SK-MEL-5 (cell line): ENCODE measurements at regions not wholly inside any gene's neighbourhood (a gene's known extent, or its start where the extent isn't known, plus 50 kb on each side); places are given as distances from the start of the nearest gene placed in this dataset.
"Not testable (repeated sequence)": the region's sequence is repeated elsewhere in the genome, so short reads cannot be mapped to it uniquely, and the experiment has no call there.

Source experiments
- DNase-seq: peaks from one replicate; pipeline ENCODE4 v3.0.0-alpha.2; 2016; ENCODE audit warnings: low read depth, low spot score
- in situ Hi-C: cut with HindIII; loops from 2 replicates; pipeline ENCODE4 v1.10.0; 2016; ENCODE audit warnings: low sequenced_read_pairs, high pct_unique_total_duplicates, low pct_unique_long_range_greater_than_20kb

DNA sequence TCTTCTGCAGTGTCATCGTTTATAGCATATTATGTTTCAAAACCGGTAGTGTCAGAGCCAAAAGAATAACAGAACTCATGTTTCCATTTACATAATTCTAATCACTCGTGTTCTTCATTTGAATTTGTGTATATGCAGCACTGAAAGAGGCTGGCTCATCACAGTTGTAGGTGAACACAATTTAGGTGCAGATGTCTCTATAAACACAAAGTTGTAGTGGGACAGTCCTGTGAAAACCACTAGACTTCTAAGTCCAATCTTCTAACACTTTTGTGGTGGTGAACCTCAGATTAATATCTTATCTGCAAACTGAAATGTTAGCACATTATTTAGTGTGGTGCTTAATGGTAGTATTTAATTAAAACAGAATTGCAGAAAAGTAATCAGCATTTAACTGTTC lies 872.4 kb downstream of the C4orf33 start:
- in situ Hi-C loops: no loop called here
- DNase-seq: no peak

DNA sequence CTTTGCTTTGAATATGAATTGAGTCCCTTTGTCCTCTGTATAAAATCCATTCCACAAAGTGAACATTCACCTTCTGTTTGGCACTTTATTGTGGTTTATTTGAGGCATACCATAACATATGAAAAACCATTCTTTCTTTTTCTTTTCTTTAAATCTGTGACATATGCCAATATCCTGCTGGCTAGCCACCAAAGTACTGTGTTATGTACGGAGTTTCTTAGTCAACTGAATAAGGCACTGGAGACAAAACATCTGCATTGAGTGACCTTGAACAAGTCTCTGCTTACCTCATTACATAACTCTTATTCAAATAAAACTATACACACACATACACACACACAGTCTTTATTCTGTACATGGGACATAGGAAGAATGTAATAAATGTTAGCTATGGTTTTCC lies 872.8 kb downstream of the C4orf33 start:
- DNase-seq: no peak
- in situ Hi-C loops: no loop called here

DNA sequence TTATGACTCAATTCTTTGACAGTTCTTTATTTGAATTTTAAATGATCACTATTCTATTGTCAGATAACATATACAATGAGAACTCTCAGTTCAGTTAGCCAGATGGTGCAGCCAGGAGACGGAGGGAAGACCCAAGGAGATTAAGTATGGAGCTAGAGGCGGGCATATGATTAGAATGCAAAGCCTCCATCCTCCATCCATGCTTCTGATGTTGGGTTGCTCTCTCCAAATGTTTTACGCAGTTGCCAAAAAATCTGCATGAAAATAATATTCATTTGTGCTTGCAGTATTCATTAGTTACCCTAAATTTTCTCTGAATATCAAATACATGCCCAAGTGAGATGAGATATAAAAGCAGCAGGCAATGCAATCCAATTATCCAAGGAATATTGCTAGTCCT lies 874.8 kb downstream of the C4orf33 start:
- in situ Hi-C loops: no loop called here

DNA sequence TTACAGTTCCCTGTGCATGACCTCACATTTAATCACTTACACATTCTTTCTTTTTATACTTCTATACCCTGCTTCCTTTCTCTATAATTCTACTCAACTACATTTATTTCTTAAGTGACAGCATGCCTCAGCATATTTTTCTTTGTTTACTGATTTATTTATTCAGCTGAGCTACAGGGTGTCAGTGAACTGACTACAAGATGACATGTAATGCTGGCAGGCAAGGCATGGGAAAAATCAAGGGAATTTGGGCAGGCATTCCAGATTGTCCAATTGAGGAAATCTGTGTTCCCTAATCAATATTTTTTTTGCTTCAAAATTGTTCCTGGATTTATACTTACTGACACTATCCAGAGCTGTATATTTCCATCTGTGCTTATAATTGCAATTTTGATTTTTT lies 875.5 kb downstream of the C4orf33 start:
- no peak for DNase-seq
- in situ Hi-C loops: no loop called here

More for the DNA sequence above, 874.8 kb downstream of the C4orf33 start:
- DNase-seq: no peak

DNA sequence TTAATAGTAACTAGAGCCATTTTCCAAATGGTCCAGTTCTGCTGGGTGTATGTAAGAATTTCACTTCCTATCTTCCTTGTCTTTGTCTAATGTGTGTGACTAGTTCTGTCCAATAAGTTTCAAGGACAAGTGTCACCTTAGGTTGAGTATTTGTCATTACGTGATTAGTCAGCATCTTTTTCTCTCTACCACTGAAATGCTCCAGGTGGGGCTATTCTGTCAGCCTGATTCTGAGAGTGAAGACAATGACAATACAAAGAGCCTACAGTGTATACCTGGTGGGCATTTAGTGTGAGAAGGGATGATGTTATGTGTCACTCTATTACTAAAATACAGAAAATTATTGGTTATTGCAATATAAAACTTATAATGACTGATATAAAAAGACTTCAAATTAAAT lies 876.3 kb downstream of the C4orf33 start:
- DNase-seq: no peak
- in situ Hi-C loops: no loop called here

DNA sequence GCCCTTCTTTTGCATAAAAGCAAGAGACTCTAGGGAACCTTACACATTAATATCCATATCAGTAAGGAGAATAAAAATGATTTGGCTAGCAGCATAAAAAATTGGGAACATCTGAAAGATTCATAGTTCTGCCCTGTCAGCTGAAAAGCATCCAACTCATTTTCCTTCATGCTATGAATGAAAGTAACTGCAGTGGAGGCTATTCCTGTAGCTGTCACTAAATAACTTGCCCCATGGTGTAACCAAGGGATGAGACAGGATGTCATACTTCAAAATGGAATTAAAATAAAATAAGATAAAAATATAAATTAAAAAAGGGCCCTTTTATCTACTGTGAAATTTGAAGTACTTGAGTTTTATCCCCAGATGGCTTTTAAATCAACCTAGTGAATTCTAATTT lies 878.8 kb downstream of the C4orf33 start:
- no peak for DNase-seq
- in situ Hi-C loops: no loop called here

DNA sequence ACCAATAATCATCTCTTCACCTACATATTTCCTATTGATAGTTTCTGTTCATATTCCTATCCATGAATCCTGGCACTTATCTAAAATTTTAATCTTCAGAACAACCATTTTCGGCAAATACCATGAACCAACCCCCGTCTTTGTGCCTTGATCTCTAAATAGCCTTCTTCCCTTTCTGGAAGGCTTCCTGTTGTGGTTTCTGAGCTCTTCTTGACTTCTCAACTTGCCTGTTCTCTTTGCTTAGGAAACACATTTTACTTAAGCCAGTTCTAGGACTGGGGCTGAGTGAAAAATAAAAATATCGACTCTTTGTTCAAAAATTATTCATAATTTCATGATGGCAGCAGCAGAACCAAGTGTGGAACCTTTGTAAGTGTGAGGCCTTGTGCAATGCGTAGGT lies 882.4 kb downstream of the C4orf33 start:
- DNase-seq: no peak
- in situ Hi-C loops: no loop called here

DNA sequence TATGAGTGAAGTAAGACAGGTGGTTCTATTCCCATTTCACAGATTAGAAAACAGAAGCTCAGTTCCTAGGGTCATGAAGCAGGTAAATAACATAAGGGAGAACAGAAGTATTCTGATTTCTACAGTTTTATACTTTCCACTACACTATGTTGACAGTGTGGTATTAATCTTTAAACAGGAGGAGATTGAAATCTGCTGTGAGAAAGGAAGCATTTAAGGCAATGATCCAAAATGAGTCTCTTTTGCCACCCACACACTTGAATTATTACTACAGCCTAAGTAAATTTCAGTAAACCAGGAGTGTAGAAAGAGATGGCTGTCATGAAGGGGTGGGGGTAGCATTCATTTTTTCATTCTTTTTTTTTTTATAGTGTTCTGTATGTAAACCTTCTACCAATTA lies 893.0 kb downstream of the C4orf33 start:
- DNase-seq: no peak
- in situ Hi-C loops: no loop called here

DNA sequence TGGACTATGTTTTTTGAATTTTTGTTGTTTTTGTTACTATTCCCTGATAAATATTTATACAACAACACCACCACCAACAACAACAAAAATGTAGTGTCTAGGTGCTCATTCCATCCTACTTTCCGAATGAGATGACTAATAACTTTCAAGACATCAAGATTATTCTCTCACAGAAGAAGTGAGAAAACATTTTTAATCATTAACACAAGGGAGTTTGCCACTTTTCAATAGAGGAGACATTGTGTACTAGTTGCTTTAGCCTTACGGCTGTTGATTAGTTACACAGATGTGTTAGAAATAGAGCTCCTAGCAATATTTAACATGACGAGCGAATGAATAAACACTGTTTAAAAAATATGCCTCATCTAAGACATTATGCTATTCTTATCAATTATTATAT lies 898.8 kb downstream of the C4orf33 start:
- in situ Hi-C loops: no loop called here

DNA sequence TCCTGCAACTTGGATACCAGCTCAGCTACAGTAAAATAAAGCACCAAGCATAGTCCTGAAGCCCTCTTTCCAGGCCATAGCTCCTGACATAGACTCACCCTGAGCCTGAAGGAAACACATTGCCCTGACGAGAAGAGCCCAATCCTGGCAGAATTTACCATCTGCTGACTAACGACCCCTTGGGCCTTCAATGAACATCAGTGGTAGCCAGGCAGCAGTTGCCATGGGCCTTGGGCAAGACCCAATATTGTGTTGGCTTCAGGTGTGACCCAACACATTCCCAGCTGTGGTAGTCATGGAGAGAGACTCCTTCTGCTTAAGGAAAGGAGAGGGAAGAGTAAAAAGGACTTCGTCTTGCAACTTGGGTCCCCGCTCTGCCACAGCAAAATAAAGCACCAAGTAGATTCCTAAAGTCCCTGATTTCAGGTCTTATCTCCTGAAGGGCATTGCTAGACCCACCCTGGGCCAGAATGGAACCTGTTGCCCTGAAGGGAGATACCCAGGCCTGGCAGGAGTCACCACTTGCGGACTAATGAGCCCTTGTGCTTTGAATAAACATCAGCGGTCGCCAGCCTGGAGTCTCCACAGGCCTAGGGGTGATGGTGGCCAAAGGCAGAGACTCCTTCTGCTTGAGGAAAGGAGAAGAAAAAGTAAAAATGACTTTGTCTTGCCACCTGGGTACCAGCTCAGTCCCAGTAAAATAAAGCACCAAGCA lies 902.6 kb downstream of the C4orf33 start:
- in situ Hi-C loops: no loop called here

More for the DNA sequence above, 898.8 kb downstream of the C4orf33 start:
- no peak for DNase-seq

DNA sequence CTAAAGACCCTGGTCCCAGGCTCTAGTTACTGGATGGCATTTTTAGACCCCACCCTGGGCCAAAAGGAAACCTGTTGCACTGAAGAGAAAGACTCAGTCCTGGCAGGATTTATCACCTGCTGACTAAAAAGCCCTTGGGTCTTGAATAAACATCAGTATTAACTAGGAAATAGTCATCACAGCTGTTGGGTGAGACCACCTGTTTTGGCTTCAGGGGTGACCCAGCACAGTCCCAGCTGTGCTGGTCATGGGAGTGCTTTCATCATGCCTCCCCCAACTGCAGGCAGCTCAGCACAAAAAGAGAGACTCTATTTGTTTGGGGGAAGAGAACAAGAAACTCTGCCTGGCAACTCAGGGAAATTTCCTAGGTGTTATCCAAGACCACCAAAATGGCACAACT lies 903.2 kb downstream of the C4orf33 start:
- DNase-seq: no peak
- in situ Hi-C loops: no loop called here

More for the DNA sequence above, 902.6 kb downstream of the C4orf33 start:
- DNase-seq: no peak

DNA sequence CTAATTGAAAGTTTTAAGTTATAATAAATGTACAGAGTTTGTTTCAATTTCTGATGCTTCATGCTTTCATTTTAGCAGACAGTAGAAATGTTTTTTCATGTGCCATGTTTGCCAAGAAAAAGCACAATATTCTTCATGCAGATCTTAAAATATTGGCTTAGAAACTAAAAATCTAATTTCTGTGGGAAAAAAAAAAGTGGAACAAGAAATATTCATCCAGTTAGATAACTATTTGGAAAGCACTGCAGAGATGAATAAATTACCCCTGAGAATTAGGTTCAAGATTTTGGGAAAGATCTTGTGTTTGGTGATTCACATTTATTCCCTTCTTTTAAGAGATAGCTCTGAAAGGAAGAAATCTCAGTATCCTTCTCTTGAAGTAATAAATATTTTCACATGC lies 912.5 kb downstream of the C4orf33 start:
- in situ Hi-C loops: no loop called here
- no peak for DNase-seq

DNA sequence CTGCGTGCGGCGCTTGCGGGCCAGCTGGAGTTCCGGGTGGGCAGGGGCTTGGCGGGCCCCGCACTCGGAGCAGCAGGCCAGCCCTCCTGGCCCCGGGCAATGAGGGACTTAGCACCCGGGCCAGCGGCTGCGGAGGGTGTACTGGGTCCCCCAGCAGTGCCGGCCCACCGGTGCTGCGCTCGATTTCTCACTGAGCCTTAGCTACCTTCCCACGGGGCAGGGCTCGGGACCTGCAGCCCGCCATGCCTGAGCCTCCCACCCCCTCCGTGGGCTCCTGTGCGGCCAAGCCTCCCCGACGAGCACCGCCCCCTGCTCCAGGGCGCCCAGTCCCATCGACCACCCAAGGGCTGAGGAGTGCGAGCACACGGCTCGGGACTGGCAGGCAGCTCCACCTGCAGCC lies 916.9 kb downstream of the C4orf33 start:
- in situ Hi-C loops, DNase-seq: not testable (repeated sequence)

DNA sequence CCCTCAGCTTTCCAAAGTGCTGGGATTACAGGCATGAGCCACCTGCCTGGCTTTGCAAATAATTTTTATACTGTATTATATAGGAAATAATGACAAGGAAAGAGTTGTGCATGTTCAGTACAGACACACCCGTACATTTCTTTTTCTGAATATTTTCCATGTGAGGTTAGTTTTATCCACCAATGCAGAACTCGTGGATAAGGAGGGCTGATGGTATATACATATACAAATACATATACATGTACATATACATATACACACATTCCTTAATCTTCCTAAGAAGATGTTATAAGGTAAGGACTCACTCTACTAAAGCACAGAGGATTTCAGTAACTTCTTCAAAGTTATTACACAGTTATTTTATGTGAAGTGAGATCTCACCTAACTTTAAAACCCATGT lies 925.8 kb downstream of the C4orf33 start:
- in situ Hi-C loops: no loop called here
- no peak for DNase-seq

DNA sequence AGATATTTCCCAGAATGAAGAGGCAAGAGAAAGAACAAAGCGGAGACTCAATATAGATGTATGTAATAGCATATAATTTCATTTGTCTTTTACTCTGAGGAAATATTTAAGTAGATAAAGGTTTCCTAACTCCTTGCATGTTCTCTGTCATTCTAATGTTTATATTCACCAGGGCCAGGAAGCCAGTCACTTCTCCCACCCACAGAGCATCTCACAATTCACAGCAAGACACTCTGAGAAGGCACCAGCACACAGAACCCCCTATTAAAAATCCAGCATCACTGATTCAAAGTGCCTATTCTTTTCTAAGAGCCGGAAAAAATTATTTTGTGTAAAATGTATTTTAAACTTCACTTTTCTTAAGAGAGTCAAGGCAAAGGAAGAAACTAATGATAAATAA lies 927.1 kb downstream of the C4orf33 start:
- DNase-seq: no peak
- in situ Hi-C loops: no loop called here

DNA sequence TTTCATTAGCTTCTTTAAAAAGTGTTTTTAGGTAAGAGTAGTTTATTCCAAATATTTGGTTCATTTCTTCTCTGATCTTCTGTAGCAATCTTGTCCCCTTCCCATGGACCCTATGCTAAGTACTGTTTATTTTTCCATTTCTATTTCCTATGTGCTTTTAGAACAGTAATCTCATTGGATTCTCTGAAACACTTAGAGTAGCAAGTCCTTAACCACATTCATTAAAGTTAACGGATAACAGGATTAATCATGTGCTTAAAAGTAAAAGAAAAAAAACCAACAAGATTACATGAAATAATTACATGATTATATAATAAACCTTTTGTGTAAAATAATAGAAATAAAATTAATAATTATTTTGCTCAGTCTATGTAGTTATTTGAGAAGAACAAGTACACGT lies 929.7 kb downstream of the C4orf33 start:
- in situ Hi-C loops: no loop called here
- no peak for DNase-seq

DNA sequence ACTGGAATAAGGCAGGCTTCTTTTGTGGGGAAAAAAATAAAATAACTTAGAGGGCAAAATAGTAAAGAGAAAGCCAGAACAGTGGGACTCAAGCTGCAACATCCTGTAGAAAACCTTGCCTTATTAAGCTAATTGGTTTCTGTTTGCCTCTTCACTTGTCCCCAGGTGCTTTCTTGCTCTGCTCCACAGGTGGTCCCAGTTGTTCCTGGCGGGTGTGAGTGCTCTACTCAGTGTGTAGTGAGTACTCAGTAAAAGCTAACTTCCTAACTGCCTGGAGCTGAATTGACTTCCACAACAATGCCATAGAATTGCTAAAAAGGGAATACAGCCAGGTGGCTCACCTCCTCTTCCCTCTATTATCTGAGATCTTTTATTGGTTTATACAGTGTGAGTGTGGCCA lies 930.2 kb downstream of the C4orf33 start:
- in situ Hi-C loops: no loop called here
- DNase-seq: no peak

DNA sequence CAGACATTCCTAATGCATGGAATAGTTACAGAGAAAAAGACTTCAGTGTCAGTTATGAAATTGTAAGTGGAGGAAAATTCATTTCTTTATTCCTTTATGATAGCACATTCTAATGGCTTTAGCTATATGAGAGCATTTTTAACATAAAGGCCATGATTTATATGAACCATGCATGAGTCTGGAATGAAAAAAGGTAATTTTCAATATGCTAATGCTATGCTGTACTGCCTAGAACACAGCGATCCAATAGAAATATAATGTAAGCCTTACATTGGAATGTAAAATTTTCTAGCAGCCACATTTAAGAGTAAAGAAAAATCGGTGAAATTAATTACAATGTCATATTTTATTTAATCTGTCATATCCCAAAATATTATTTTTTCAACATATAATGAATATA lies 932.0 kb downstream of the C4orf33 start:
- DNase-seq: no peak
- in situ Hi-C loops: no loop called here

DNA sequence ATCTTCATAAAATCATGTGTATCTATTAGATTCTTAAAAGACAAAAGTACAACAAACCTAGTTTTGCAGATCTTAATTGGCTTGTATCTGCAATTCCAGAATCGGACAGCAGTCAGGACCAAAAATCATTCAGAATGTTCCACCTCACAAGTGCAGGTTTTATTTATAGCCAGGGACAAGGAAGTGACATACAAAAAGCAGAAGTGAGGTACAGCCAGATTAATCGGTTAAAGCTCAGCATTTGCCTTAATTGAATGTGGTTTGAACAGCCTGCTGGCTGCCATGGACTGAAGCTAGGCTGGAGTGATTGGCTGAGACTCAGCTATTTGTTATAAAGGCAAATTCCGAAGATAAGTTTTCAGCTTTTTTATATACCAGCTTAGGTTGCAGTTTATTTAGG lies 932.6 kb downstream of the C4orf33 start:
- no peak for DNase-seq
- in situ Hi-C loops: no loop called here

DNA sequence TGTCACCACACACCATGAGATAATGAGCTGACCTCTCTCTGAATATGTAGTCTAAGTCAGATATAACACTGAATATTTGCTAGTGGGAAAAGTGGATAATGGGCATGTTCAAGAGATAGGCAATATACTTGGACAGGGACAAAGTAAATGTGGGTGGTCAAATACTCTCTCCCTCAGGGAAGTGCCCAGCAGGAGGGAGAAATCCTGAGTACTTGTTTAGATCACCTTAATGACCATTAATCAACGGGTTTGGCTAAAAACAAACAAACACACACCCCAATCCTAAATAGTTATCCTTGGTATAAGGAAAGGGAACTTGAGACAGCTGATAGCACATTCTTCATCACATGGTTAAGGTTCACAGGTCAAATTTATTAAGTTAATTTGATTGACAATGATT lies 933.5 kb downstream of the C4orf33 start:
- in situ Hi-C loops: no loop called here
- DNase-seq: no peak
